ENCODE measurements at regions not wholly inside any gene's neighbourhood (a gene's known extent, or its start where the extent isn't known, plus 50 kb on each side); places are given as distances from the start of the nearest gene placed in this dataset.

- Mint-ChIP-seq H3K9me3 (peaks cover 11% of the 10 kb centered on the region), H3K27ac (peak overlapping the region; percentile 33 to 61 (median 57)), H3K27me3 (ENCODE audit: low read depth) (no peaks in the 10 kb centered on the region), H3K4me3 (no peak overlapping the region), H3K4me1 (peaks cover 11% of the 10 kb centered on the region), H3K36me3 (ENCODE audit: low read depth) (no peaks in the 10 kb centered on the region)
- TF ChIP-seq CTCF (IDR thresholded peaks at IDR 0.05; ENCODE audit: unreplicated experiment in 3 of 3) = no peak
These were observed 175.0 kb upstream of the ARHGEF9 start for GRCh38 chrX:63959975-63960374.

GRCh38 chrX:63958134-63958865 is 173.3 kb upstream of the ARHGEF9 start:
- H3K4me3 Mint-ChIP-seq = no peak overlapping the region
- H3K9me3 Mint-ChIP-seq = peaks cover 19% of the 10 kb centered on the region

GRCh38 chrX:63935835-63936234 is 150.8 kb upstream of the ARHGEF9 start:
- no peaks in the 10 kb centered on the region for H3K27me3 Mint-ChIP-seq (ENCODE audit: low read depth)
- H3K4me3 Mint-ChIP-seq = no peak overlapping the region
- no peak for TF ChIP-seq CTCF (IDR thresholded peaks at IDR 0.05; ENCODE audit: unreplicated experiment in 3 of 3)
- peaks cover 3% of the 10 kb centered on the region for H3K9me3 Mint-ChIP-seq
- no peak overlapping the region for H3K27ac Mint-ChIP-seq
- H3K4me1 Mint-ChIP-seq = no peaks in the 10 kb centered on the region
- H3K36me3 Mint-ChIP-seq (ENCODE audit: low read depth) = no peaks in the 10 kb centered on the region

More at GRCh38 chrX:63958134-63958865, 173.3 kb upstream of the ARHGEF9 start:
- Mint-ChIP-seq H3K27ac (peak overlapping the region in 1 of 3 experiments; percentile 58), H3K36me3 (ENCODE audit: low read depth) (no peaks in the 10 kb centered on the region), H3K4me1 (peaks cover 7% of the 10 kb centered on the region), H3K27me3 (ENCODE audit: low read depth) (no peaks in the 10 kb centered on the region)
- TF ChIP-seq CTCF (IDR thresholded peaks at IDR 0.05; ENCODE audit: unreplicated experiment in 3 of 3) = no peak

GRCh38 chrX:63934791-63935190 is 149.8 kb upstream of the ARHGEF9 start:
- H3K27ac Mint-ChIP-seq = no peak overlapping the region
- H3K36me3 Mint-ChIP-seq (ENCODE audit: low read depth) = no peaks in the 10 kb centered on the region
- H3K4me1 Mint-ChIP-seq = no peaks in the 10 kb centered on the region
- H3K27me3 Mint-ChIP-seq (ENCODE audit: low read depth) = no peaks in the 10 kb centered on the region
- peaks cover 3% of the 10 kb centered on the region for H3K9me3 Mint-ChIP-seq
- no peak overlapping the region for H3K4me3 Mint-ChIP-seq
- TF ChIP-seq CTCF (IDR thresholded peaks at IDR 0.05; ENCODE audit: unreplicated experiment in 3 of 3) = no peak

GRCh38 chrX:63934160-63934559 is 149.1 kb upstream of the ARHGEF9 start:
- Mint-ChIP-seq H3K9me3 (peaks cover 3% of the 10 kb centered on the region), H3K27ac (no peak overlapping the region), H3K36me3 (ENCODE audit: low read depth) (no peaks in the 10 kb centered on the region), H3K4me3 (no peak overlapping the region), H3K27me3 (ENCODE audit: low read depth) (no peaks in the 10 kb centered on the region), H3K4me1 (no peaks in the 10 kb centered on the region)
- TF ChIP-seq CTCF (IDR thresholded peaks at IDR 0.05; ENCODE audit: unreplicated experiment in 3 of 3) = no peak

GRCh38 chrX:63932907-63933306 is 147.9 kb upstream of the ARHGEF9 start:
- Mint-ChIP-seq H3K36me3 (ENCODE audit: low read depth) (no peaks in the 10 kb centered on the region), H3K4me3 (no peak overlapping the region), H3K27me3 (ENCODE audit: low read depth) (no peaks in the 10 kb centered on the region), H3K9me3 (peaks cover 3% of the 10 kb centered on the region), H3K27ac (no peak overlapping the region), H3K4me1 (no peaks in the 10 kb centered on the region)
- no peak for TF ChIP-seq CTCF (IDR thresholded peaks at IDR 0.05; ENCODE audit: unreplicated experiment in 3 of 3)

Data from nephron (organoid).